HCT116 (cell line): ENCODE measurements at regions not wholly inside any gene's neighbourhood (a gene's known extent, or its start where the extent isn't known, plus 50 kb on each side); places are given as distances from the start of the nearest gene placed in this dataset.

Source experiments
- ATAC-seq: fragments of 200-7000 bp; cut with Tn5 transposase; 2 replicates; pipeline ENCODE4 v1.9.1; 2020; ENCODE audit warnings: mild to moderate bottlenecking, moderate library complexity
- BruUV-seq: library from RNA; stranded (reverse); fragments of 400-500 nt; replicated peaks from 2 replicates; lab custom pipeline; 2021; lab: Mats Ljungman, UMichigan
- CTCF ChIA-PET: fragments of 300-600 bp; sonication (Branson Sonifier 250); formaldehyde crosslinking; loops from one replicate; lab custom pipeline; 2021; ENCODE audit warnings: antibody characterized with exemption; lab: Charles Lee
- POLR2A ChIA-PET: fragments of 300-600, 350-600 bp; sonication (Branson Sonifier 250); formaldehyde crosslinking; loops from one replicate; lab custom pipeline; 2021; ENCODE audit warnings: antibody characterized with exemption; lab: Charles Lee
- RAD21 ChIA-PET, 2 experiments: fragments of 300-600 bp; sonication (Branson Sonifier 250); formaldehyde crosslinking; loops; one replicate each; lab custom pipeline; 2023; ENCODE audit warnings: low total read pairs in 2 of 2; ENCODE audit not compliant: uncharacterized antibody in 2 of 2, unreplicated experiment in 2 of 2, low non-redundant PET in 1 of 2; lab: Charles Lee
- DNase-seq: peaks from one replicate; pipeline ENCODE4 v3.0.0-alpha.2; 2010; ENCODE audit warnings: low read depth, low spot score
- H2AFZ ChIP-seq: fragments of 200-600 bp; shearing (Covaris generic), sonication (generic); 2 replicates; pipeline ENCODE4 v1.6.1; 2017; ENCODE audit warnings: low read depth, mixed run types, mixed read lengths, antibody characterized with exemption, low read length; ENCODE audit not compliant: poor library complexity, severe bottlenecking
- H3K27ac ChIP-seq: 2 replicates; pipeline ENCODE4 v1.5.1; 2012; ENCODE audit warnings: low read depth, low read length
- H3K27me3 ChIP-seq: fragments of 200-600 bp; sonication (generic); 2 replicates; pipeline ENCODE4 v1.6.1; 2016; ENCODE audit warnings: mixed run types, low read length, mixed read lengths; ENCODE audit not compliant: insufficient read depth
- H3K36me3 ChIP-seq, 2 experiments: fragments of 200-500 bp in 1 of 2; fragments of 200-600 bp in 1 of 2; sonication (Bioruptor generic) in 1 of 2; sonication (generic) in 1 of 2; 2 replicates each; pipeline versions ENCODE4 v1.5.1 to v1.6.1; 2014 to 2016; ENCODE audit warnings: low read length in 2 of 2, inconsistent platforms in 1 of 2, mixed read lengths in 1 of 2, mixed run types in 1 of 2; ENCODE audit not compliant: insufficient read depth in 2 of 2, control insufficient read depth in 1 of 2
- H3K4me1 ChIP-seq, 2 experiments: fragments of 200-600 bp in 1 of 2; sonication (generic) in 1 of 2; 2 replicates each; pipeline versions ENCODE4 v1.5.1 to v1.6.1; 2012 to 2017; ENCODE audit warnings: low read length in 2 of 2, inconsistent platforms in 1 of 2, mild to moderate bottlenecking in 1 of 2, mixed read lengths in 1 of 2, mixed run types in 1 of 2, moderate library complexity in 1 of 2; ENCODE audit not compliant: insufficient read depth in 2 of 2, control insufficient read depth in 1 of 2
- H3K4me2 ChIP-seq: fragments of 200-600 bp; sonication (generic); 2 replicates; pipeline ENCODE4 v1.6.1; 2017; ENCODE audit warnings: mixed run types, low read length, mixed read lengths
- H3K4me3 ChIP-seq, 2 experiments: fragments of 200-600 bp in 1 of 2; sonication (generic) in 1 of 2; replicated peaks in 1 of 2; 2 replicates each; pipeline ENCODE4 v1.5.1; 2011 to 2016; ENCODE audit warnings: low read length in 2 of 2, control low read depth in 1 of 2, low read depth in 1 of 2, mild to moderate bottlenecking in 1 of 2, mixed read lengths in 1 of 2, mixed run types in 1 of 2
- H3K79me2 ChIP-seq: fragments of 200-600 bp; sonication (generic); 2 replicates; pipeline ENCODE4 v1.6.1; 2017; ENCODE audit warnings: mild to moderate bottlenecking, mixed run types, low read length, moderate library complexity, mixed read lengths; ENCODE audit not compliant: insufficient read depth
- H3K9ac ChIP-seq: fragments of 200-600 bp; sonication (generic); 2 replicates; pipeline ENCODE4 v1.6.1; 2016; ENCODE audit warnings: low read length, mixed read lengths
- H3K9me2 ChIP-seq: fragments of 200-600 bp; sonication (generic), shearing (Covaris generic); 2 replicates; pipeline ENCODE4 v1.6.1; 2017; ENCODE audit warnings: mixed run types, mild to moderate bottlenecking, moderate library complexity; ENCODE audit not compliant: insufficient read depth
- H3K9me3 ChIP-seq, 2 experiments: fragments of 200-500 bp in 1 of 2; fragments of 200-600 bp in 1 of 2; sonication (Bioruptor generic) in 1 of 2; sonication (generic) in 1 of 2; 2 replicates each; pipeline ENCODE4 v1.6.1; 2014 to 2017; ENCODE audit warnings: low read length in 2 of 2, mixed read lengths in 2 of 2, inconsistent platforms in 1 of 2, low read depth in 1 of 2, mild to moderate bottlenecking in 1 of 2, mixed run types in 1 of 2, moderate library complexity in 1 of 2; ENCODE audit not compliant: control insufficient read depth in 1 of 2, insufficient read depth in 1 of 2
- H4K20me1 ChIP-seq: fragments of 200-600 bp; sonication (generic), shearing (Covaris generic); 2 replicates; pipeline ENCODE4 v1.6.1; 2017; ENCODE audit warnings: mixed run types, mild to moderate bottlenecking, moderate library complexity; ENCODE audit not compliant: insufficient read depth
- EZH2 ChIP-seq: fragments of 200-600 bp; sonication (generic); IDR thresholded peaks from 2 replicates; pipeline ENCODE4 v1.6.1; 2017; ENCODE audit warnings: antibody characterized with exemption, mixed run types
- FOSL1 ChIP-seq: IDR thresholded peaks from 2 replicates; pipeline ENCODE4 v1.6.1; 2012; ENCODE audit warnings: low read depth
- JUND ChIP-seq: IDR thresholded peaks from 2 replicates; pipeline ENCODE4 v1.6.1; 2012
- POLR2AphosphoS5 ChIP-seq: IDR thresholded peaks from 2 replicates; pipeline ENCODE4 v1.6.1; 2011; ENCODE audit warnings: mild to moderate bottlenecking, low read depth, low read length, moderate library complexity
- SIN3A ChIP-seq: IDR thresholded peaks from 2 replicates; pipeline ENCODE4 v1.6.1; 2012; ENCODE audit warnings: low read depth
- SP1 ChIP-seq: IDR thresholded peaks from 2 replicates; pipeline ENCODE4 v1.6.1; 2012; ENCODE audit warnings: low read depth
- TCF7L2 ChIP-seq: IDR thresholded peaks from 2 replicates; pipeline ENCODE4 v1.7.0; 2011; ENCODE audit warnings: borderline replicate concordance, inconsistent platforms; ENCODE audit not compliant: insufficient read depth, insufficient read length; ENCODE audit errors: extremely low read depth
- YY1 ChIP-seq: IDR thresholded peaks from 2 replicates; pipeline ENCODE4 v1.6.1; 2011; ENCODE audit warnings: low read length, low read depth, moderate library complexity, mild to moderate bottlenecking; ENCODE audit not compliant: insufficient replicate concordance; ENCODE audit errors: extremely low read depth
- intact Hi-C: fragments of 100-400 bp; cut with micrococcal nuclease; formaldehyde crosslinking; loops from 2 replicates; pipeline ENCODE4 v1.10.0; 2022
- TF ChIP-seq, protein P1 (sequence below), 3 experiments: fragments of 200-600 bp in 1 of 3; sonication (generic) in 1 of 3; IDR thresholded peaks in 2 of 3; conservative IDR thresholded peaks in 1 of 3; 2 replicates each; pipeline ENCODE4 v1.5.1; 2012 to 2017; ENCODE audit warnings: low read depth in 2 of 3, low read length in 2 of 3, antibody characterized with exemption in 1 of 3, borderline replicate concordance in 1 of 3, control low read depth in 1 of 3, mild to moderate bottlenecking in 1 of 3, mixed read lengths in 1 of 3, mixed run types in 1 of 3, moderate library complexity in 1 of 3; ENCODE audit not compliant: insufficient read depth in 1 of 3

DNA sequence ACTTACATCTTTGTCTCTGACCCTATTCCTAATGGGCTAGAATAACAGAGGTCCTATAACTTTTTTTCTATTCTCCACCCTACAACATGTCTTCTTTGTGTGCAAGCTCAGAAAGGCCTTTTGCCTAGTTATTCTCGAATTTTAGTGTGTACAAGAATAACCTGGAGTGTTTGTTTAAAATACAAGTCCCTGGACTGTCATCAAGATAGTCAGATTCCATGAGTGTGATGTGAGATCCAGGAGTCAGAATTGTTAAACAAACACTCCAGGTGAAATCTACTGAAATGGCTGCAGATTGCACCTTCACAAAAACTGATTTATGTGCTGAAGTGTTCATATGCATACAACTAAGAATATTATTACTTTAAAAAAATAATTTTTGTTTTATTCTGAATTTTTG is 114.4 kb upstream of the DIO2 start (continued):
- no peak for TF ChIP-seq TCF7L2
- TF ChIP-seq POLR2AphosphoS5, result no peak
- no peak for TF ChIP-seq SIN3A
- TF ChIP-seq EZH2, result no peak
- no peak for TF ChIP-seq JUND
- no peak for TF ChIP-seq FOSL1

DNA sequence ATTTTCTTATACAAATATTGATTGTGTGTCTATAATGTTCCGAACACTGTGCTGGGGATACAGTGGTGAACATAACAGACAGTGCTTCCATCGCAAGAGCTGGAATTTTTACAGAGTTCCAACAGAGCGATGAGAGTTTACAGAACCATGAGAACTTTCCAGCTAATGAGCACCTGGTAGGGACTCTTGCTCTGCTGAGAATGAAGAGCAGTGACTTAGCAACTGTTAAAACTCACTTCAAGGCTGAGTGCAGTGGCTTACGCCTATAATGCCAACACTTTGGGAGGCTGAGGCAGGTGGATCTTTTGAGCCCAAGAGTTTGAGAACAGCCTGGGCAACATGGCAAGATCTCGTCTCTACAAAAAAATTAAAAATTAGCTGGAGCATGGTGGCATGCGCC is 113.8 kb upstream of the DIO2 start:
- no peaks in the 10 kb centered on the region for H3K9me3 ChIP-seq
- intact Hi-C loops, result no loop called here
- no peaks in the 10 kb centered on the region for H3K4me1 ChIP-seq
- no peaks in the 10 kb centered on the region for H3K9me2 ChIP-seq
- H3K36me3 ChIP-seq, result no peaks in the 10 kb centered on the region
- no peak overlapping the region for H3K9ac ChIP-seq
- no peaks in the 10 kb centered on the region for H3K79me2 ChIP-seq
- H3K27ac ChIP-seq, result no peak overlapping the region
- no peak overlapping the region for H3K4me2 ChIP-seq
- BruUV-seq, result no TSS peak
- CTCF ChIA-PET, result no interaction called here
- H2AFZ ChIP-seq, result no peak overlapping the region
- no peaks in the 10 kb centered on the region; the same call in 1 of the 2 replicates for H3K27me3 ChIP-seq
- DNase-seq (no peak), ATAC-seq (no peak)
- no peak overlapping the region for H3K4me3 ChIP-seq
- RAD21 ChIA-PET, result no interaction called here
- TF ChIP-seq, protein P1, sequence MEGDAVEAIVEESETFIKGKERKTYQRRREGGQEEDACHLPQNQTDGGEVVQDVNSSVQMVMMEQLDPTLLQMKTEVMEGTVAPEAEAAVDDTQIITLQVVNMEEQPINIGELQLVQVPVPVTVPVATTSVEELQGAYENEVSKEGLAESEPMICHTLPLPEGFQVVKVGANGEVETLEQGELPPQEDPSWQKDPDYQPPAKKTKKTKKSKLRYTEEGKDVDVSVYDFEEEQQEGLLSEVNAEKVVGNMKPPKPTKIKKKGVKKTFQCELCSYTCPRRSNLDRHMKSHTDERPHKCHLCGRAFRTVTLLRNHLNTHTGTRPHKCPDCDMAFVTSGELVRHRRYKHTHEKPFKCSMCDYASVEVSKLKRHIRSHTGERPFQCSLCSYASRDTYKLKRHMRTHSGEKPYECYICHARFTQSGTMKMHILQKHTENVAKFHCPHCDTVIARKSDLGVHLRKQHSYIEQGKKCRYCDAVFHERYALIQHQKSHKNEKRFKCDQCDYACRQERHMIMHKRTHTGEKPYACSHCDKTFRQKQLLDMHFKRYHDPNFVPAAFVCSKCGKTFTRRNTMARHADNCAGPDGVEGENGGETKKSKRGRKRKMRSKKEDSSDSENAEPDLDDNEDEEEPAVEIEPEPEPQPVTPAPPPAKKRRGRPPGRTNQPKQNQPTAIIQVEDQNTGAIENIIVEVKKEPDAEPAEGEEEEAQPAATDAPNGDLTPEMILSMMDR (IDR thresholded peaks at IDR 0.05 in 2 of 3, conservative IDR thresholded peaks at IDR 0.05 in 1 of 3; ENCODE audit: borderline replicate concordance in 1 of 3, insufficient read depth in 1 of 3, low read depth in 2 of 3, low read length in 2 of 3), result no peak
- no peak for TF ChIP-seq YY1
- TF ChIP-seq SP1, result no peak
- POLR2A ChIA-PET, result no interaction called here
- no peaks in the 10 kb centered on the region for H4K20me1 ChIP-seq
